Neural progenitor cell (in vitro differentiated cells): ENCODE measurements at regions not wholly inside any gene's neighbourhood (a gene's known extent, or its start where the extent isn't known, plus 50 kb on each side); places are given as distances from the start of the nearest gene placed in this dataset.

ENCODE experiments used
- EZH2 ChIP-seq: fragments of 200-600 bp; sonication (generic); IDR thresholded peaks from 2 replicates; pipeline ENCODE4 v1.6.1; 2017; ENCODE audit warnings: antibody characterized with exemption, mild to moderate bottlenecking, moderate library complexity
- TF ChIP-seq, protein P1 (sequence below): fragments of 200-600 bp; sonication (generic); IDR thresholded peaks from 2 replicates; pipeline ENCODE4 v1.5.1; 2017; ENCODE audit warnings: antibody characterized with exemption, mild to moderate bottlenecking

DNA sequence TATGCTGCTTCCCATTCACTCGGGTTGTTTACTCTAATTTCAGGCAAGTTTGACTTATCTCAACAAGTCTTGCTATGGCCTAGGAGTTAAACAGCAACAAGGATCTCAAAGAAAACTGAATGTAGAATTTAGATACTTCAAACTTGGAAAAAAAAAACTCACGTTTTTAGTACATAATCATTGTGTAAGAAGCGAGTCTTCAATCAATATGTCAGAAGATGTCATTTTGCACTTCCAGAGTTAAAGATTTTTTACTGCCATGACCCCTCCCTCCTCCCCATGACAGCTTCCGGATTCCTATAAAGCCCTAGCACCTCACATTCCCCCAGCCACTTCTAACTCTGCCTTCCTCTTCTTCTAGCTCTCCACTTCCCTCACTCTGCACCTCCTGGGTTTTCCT lies 133.4 kb downstream of the SS18 start:
- TF ChIP-seq, protein P1, sequence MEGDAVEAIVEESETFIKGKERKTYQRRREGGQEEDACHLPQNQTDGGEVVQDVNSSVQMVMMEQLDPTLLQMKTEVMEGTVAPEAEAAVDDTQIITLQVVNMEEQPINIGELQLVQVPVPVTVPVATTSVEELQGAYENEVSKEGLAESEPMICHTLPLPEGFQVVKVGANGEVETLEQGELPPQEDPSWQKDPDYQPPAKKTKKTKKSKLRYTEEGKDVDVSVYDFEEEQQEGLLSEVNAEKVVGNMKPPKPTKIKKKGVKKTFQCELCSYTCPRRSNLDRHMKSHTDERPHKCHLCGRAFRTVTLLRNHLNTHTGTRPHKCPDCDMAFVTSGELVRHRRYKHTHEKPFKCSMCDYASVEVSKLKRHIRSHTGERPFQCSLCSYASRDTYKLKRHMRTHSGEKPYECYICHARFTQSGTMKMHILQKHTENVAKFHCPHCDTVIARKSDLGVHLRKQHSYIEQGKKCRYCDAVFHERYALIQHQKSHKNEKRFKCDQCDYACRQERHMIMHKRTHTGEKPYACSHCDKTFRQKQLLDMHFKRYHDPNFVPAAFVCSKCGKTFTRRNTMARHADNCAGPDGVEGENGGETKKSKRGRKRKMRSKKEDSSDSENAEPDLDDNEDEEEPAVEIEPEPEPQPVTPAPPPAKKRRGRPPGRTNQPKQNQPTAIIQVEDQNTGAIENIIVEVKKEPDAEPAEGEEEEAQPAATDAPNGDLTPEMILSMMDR, result no peak
- TF ChIP-seq EZH2, result no peak
